Glomerular visceral epithelial cell (primary cell): ENCODE measurements at regions not wholly inside any gene's neighbourhood (a gene's known extent, or its start where the extent isn't known, plus 50 kb on each side); places are given as distances from the start of the nearest gene placed in this dataset.

Experiments used
- DNase-seq: peaks from one replicate; pipeline ENCODE4 v3.0.0-alpha.2; 2016; ENCODE audit errors: extremely low spot score

GRCh38 chr4:1463088-1463926 lies 57.1 kb upstream of the NKX1-1 start:
- DNase-seq: peak; percentile 43

- DNase-seq: no peak
Measured at GRCh38 chr4:1462768-1463075, 56.5 kb upstream of the NKX1-1 start.

GRCh38 chr4:1462009-1462767 lies 55.9 kb upstream of the NKX1-1 start:
- DNase-seq: no peak

GRCh38 chr4:1460967-1461868 lies 55.0 kb upstream of the NKX1-1 start:
- no peak for DNase-seq

DNA sequence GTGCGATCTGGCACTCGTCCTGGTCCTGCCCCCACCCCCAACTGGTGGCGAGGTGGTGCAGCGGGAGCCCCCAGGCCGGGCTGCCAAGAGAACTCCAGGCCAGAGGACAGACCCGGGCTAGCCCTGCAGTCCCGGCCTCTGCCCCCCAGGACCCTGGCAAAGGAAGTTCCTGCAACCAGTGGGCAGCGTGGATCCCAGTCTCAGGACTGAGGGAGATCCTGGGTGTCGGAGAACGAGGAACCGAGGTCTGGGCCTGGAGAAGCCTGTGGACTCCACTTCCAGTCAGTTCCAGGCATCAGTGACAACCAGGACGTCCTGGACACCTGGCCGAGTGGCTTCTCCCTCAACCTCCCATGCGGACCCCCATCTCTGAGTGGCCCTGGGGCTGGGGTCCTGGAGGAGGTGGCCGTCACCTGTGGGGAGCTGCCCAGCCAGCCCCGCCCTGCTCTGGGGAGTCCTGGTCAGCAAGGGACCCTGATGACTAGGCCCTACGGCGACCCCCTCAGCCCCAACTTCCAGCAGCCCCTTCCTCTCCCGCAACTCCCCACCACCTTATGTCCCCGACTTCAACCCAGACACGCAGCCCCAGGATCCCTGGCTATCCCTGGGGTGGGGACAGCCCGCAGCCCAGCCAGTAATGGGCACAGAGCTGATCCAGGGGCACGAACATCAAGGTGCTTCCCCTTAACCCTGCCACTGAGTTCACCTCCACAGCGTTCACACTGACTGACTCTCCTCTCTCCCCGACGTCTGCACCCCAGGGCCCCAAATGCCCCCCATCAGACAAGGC lies 53.7 kb upstream of the NKX1-1 start:
- DNase-seq: no peak

- DNase-seq: no peak
Measured at GRCh38 chr4:1459081-1459721, 53.0 kb upstream of the NKX1-1 start.

- DNase-seq: no peak
Measured at GRCh38 chr4:1458581-1458980, 52.3 kb upstream of the NKX1-1 start.
